NCI-H1930 (cell line): ENCODE measurements at regions not wholly inside any gene's neighbourhood (a gene's known extent, or its start where the extent isn't known, plus 50 kb on each side); places are given as distances from the start of the nearest gene placed in this dataset.
"Not testable (repeated sequence)": the region's sequence is repeated elsewhere in the genome, so short reads cannot be mapped to it uniquely, and the experiment has no call there.

Experiments used
- DNase-seq, 2 experiments: peaks; one replicate each; lab custom pipeline; 2025; lab: John Stamatoyannopoulos, UW

GRCh38 chr5:100017520-100018262 is 517.5 kb upstream of the FAM174A start:
- no peak for DNase-seq

- DNase-seq, result not testable (repeated sequence)
These were observed 521.9 kb upstream of the FAM174A start for GRCh38 chr5:100013305-100013704.

GRCh38 chr5:100011160-100011559 is 524.0 kb upstream of the FAM174A start:
- DNase-seq, result not testable (repeated sequence)

DNA sequence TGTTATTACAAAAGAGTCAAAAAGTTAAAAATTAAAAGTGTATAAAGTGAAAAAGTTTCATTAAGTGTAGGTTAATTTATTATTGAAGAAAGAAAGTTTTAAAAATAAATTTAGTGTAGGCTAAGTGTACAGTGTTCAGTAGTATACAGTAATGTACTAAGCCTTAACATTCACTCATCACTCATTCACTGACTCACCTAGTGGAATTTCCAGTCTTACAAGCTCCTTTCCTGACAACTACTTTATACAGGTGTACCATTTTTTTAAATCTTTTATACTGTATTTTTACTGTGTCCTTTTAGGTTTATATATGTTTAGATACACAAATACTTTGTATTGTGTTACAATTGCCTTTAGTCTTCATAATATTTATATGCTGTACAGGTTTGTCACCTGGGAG is 530.2 kb upstream of the FAM174A start:
- DNase-seq, result no peak

- DNase-seq, result no peak
These were observed 536.9 kb upstream of the FAM174A start for GRCh38 chr5:99998319-99998718.

GRCh38 chr5:99995407-99995806 is 539.8 kb upstream of the FAM174A start:
- no peak for DNase-seq

GRCh38 chr5:99973779-99974178 is 561.4 kb upstream of the FAM174A start:
- DNase-seq, result no peak

DNA sequence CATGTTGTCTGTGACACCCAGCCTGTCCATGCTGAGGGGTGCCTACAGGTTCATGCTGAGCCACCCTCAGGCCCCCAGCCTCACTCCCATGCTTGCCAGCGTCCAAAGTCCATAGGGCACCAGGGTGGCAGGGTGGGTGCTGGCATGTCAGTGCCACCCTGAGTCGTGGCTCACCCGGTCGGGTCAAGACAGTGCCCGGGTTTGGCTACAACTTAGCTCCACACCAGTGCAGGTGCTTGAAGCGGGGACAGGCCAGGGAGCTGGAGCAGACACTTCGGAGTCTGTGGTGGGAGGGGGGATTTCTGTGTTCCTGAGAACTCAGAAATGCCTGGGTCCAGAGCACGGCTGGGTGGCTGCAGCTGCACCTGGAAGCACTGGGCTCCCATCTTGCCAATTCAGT is 579.2 kb upstream of the FAM174A start:
- no peak for DNase-seq

DNA sequence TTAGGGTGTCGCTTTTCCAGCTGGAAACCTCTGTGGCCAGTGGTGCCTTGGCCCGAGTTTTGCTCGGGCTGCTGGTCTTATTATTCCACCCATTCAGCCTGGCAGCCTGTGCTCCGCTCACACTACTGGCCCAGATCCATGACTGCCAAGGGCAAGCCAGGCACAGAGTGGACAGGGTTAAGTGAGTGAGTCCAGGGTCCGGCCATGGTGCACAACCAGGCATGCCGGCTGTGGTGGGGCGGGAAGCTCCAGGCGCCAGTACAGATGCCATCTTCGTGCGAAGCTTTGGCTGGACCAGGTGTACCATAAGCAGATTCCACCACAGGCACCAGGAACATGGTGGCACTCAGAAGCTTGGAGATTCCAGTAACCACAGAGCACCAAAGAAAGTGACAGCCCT is 580.2 kb upstream of the FAM174A start:
- DNase-seq, result no peak

DNA sequence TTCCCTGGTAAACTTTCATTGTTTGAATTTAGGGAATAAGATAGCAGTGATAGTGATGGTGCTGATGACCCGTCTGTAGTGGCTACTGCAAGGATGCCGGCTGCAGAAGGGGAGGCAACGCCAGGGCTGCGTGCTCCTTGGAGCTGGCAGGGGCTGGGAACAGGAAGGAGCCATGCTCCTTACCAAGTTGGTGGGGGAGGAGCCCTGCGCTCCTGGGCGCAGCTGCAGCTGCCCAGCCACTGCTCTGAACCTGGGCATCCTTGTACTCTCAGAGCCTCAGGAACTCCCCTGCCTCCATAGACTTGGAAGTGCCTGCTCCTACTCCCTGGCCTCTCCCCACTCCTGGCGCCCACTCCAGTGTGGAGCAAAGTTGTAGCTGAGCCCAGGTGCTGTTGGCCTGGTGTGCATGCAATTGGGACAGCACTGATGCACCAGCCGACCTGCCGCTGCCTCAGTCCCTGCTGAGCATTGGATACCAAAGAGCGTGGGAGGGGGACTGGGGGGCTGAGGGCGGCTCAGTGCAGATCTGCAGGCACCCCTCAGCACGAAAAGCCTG is 585.1 kb upstream of the FAM174A start:
- no peak for DNase-seq

DNA sequence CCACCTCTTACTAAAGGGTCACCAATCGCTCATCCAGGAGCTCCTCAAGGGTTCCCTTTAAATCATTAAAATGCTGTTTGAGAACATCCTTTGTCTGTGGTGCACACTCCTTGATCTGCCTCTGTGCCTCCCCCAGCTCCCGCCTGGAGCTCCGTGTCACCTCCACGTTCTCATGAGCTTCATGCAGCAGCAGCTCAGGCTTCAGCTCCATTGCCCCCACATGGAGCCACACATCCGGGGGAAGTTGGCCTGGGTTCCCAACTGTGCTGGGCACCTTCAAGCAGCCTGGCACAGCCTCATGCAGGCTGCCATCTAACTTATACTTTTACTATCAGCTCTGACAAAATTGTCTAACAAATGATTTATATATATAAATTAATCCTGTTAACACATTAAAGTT is 585.8 kb upstream of the FAM174A start:
- DNase-seq, result no peak

DNA sequence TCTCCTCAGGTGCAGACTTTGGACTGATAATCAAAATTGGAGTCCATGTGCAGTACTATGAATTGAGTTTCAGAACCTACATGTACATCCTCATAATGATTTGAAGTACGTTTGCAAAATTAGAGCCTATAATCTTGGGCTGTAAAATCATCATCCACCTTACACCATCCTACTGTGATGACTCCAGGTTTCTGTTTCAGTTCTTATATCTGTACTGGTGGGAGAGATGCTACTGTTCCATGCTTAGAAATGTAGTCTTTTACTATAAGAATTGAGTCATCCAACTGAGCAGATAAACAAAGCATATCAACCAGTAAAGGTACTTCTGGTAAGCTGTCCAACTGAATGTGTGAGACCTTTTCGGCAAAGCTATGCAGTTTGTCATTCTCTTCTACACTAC is 586.3 kb upstream of the FAM174A start:
- DNase-seq, result no peak

DNA sequence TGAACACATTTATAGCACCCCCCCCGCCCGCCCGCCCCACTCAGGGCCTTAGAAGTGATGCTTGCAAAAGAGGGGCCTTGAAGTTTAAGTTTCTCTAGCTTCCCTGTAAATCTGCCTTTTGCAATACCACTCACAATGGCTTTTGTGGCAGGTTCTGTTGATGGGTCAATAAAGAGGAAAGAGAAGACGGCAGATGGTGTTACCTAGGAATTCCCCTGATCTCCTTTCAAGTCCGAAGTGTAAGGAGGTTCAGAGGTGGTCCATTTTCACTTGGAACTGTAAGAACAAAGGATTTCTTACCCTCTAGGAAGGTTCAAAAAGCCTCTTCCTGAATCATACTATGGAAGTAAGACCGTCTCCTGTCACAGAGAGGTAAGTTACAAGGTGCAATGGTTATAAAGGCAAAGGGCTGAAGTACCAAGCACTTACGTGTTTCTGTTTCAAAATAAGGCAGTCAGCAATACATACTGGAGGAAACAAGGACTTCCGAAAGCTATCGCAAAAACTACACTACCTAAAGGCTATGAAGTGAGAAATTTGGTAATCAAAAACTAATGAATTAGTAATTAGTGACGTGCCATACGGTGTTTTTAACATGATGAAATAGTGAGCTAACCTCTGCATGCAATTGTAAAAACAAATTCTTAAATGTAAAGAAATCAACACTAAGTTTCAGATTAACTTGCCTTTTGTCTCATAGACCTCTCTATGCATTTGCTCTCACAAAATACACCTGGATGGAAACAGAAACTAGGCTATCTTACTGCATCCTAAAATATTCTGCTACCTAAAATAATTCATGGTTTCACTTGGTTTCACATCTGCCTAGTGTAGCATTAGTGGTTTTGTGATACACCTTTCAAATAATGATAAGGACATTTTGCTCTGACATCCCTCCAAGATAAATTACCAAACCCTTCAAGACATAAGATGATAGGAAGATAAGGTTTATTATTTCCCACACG is 589.4 kb upstream of the FAM174A start:
- no peak for DNase-seq

GRCh38 chr5:99940540-99940939 is 594.6 kb upstream of the FAM174A start:
- DNase-seq, result no peak

DNA sequence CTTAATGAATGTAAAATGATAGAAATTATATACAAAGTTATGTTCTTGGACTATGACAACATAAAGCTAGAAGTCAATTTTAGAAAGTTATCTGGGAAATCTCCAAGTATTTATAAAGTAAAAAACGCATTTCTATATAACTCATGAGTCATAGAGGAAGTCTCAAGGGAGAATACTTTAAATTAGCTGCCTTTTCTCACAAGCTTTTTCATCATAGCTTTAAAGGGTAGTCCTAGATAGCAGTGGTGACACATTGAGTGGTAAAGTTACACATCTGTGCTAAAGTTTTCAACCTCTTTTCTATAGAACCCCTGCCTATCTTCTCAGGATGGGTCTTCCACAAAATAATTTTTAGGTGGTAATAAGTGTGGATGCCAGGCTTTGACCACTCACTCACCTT is 598.3 kb upstream of the FAM174A start:
- no peak for DNase-seq

DNA sequence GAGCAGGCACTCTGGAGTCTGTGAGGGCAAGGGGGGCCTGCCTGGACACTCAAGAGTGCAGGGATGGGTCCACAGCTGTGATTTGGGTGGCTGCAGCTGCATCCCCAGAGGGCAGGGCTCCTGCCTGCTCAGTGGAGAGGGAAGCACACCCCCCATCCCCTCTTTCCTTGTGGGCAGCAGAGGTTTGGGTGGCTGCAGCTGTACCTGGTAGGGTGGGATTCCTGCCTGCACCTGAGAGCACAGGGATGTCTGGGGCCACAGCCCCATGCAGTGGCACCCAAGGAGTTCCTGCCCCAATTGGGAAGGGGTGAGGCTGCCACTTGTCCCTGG is 605.4 kb upstream of the FAM174A start:
- no peak for DNase-seq

DNA sequence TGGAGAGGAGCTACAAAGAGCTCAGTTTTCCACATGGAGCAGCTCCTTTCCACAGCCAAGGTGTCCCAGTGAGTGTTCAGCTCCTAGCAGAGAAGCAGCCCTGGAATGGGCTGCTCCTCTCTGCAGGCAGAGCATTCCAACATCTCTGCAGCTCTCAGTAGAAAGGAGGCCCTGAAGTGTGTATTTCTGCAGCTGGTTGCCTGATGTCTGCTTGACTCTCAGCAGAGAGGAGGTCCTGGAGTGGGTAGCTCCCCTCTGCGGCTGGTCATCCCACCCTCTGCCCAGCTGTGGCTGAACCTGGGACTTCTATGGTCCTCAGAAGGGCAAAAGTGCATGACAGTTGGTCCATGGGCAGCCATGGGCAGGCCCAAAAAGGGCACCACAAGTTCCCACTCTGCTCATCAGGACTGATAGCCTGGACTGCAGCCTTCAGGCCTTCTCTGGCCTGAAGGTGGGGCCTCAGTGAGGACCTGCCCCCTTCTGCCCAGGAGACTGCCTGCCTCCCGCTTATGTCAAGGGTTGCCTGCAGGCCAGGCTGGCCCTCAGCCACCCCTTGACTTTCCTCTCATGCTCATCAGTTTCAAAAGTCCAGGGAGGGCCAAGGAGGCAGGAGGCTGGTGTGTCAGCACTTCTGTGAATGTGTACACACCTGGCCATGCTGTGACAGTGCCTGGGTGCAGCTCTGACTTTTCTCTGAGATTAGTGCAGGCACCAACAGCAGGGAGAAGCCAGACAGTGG is 605.9 kb upstream of the FAM174A start:
- DNase-seq, result no peak

DNA sequence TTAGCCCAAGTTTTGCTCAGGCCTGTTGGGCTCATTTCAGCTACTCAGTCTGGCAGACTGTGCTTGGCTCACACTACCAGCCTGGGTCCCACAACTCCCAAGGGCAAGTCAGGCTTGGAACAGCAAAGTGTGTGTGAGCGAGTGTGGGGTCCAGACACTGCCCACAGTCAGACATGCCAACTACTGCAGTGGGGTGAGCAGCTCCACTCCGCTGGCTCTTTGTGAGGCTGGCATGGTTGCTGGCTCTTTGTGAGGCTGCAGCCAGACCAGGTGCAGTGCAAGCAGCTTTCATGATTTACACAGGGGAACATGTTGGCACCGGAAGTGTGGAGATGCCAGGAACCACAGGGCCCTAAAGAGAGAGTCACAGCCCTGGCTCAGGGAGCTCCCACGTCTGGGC is 606.7 kb upstream of the FAM174A start:
- DNase-seq, result no peak

- DNase-seq, result no peak
These were observed 608.7 kb upstream of the FAM174A start for GRCh38 chr5:99926463-99926862.

GRCh38 chr5:99922386-99922785 is 612.8 kb upstream of the FAM174A start:
- no peak for DNase-seq

DNA sequence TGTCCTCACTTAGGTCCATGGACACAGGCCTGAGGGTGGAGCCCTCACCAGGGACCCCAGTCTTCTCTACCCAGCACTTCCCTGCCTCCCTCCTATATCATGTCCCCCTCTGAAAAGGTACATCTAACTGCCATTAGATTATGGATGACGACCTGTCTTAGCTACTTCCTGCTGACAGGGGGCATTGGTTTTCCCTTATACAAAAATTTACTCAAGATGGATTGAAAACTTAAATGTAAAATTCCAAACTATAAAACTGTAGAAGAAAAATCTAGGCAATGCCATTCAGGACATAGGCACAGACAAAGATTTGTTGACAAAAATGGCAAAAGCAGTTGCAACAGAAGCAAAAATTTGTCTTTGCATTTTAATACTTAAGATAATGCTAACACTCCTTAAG is 623.2 kb upstream of the FAM174A start:
- DNase-seq, result no peak

- DNase-seq, result no peak
These were observed 628.4 kb upstream of the FAM174A start for GRCh38 chr5:99906776-99907175.
